Activated naive CD8-positive, alpha-beta T cell treated with anti-CD3 and anti-CD28 coated beads, Interleukin-2, amount 10 ng/mL, durations not matched to agents 7 days and 5 days (primary cell): ENCODE measurements at regions not wholly inside any gene's neighbourhood (a gene's known extent, or its start where the extent isn't known, plus 50 kb on each side); places are given as distances from the start of the nearest gene placed in this dataset.
A peak's percentile ranks its signal among the peaks of the same experiment; 100 is the strongest.

Experiments used
- ATAC-seq: fragments of 150-1000 bp; cut with Tn5 transposase; one replicate; pipeline ENCODE4 v1.10.0; 2021; ENCODE audit warnings: low read depth, moderate library complexity
- POLR2A ChIA-PET: fragments of 350-600 bp; sonication (Branson Sonifier 250); formaldehyde crosslinking; loops from one replicate; lab custom pipeline; 2021; ENCODE audit warnings: antibody characterized with exemption; lab: Charles Lee
- DNase-seq: peaks from one replicate; pipeline ENCODE4 v3.0.0; 2021
- H3K27ac Mint-ChIP-seq: one replicate; pipeline ENCODE4 v1.8.0; 2022; ENCODE audit warnings: mild to moderate bottlenecking, mixed read lengths
- H3K27me3 Mint-ChIP-seq: one replicate; pipeline ENCODE4 v1.8.0; 2022; ENCODE audit warnings: mild to moderate bottlenecking, moderate library complexity, mixed read lengths
- H3K36me3 Mint-ChIP-seq: one replicate; pipeline ENCODE4 v1.8.0; 2021; ENCODE audit warnings: mild to moderate bottlenecking, mixed read lengths
- H3K4me1 Mint-ChIP-seq: one replicate; pipeline ENCODE4 v1.8.0; 2021; ENCODE audit warnings: mixed read lengths
- H3K4me3 Mint-ChIP-seq: one replicate; pipeline ENCODE4 v1.8.0; 2022; ENCODE audit warnings: mild to moderate bottlenecking, moderate library complexity, mixed read lengths
- H3K9me3 Mint-ChIP-seq: one replicate; pipeline ENCODE4 v1.8.0; 2021; ENCODE audit warnings: mixed read lengths

GRCh38 chr6:16839631-16840179 is 78.4 kb upstream of the ATXN1 start:
- no peaks in the 10 kb centered on the region for H3K36me3 Mint-ChIP-seq

GRCh38 chr6:16837217-16837972 is 76.1 kb upstream of the ATXN1 start:
- Mint-ChIP-seq H3K4me3 (no peak overlapping the region), H3K27me3 (peaks cover 5% of the 10 kb centered on the region), H3K27ac (no peak overlapping the region), H3K4me1 (peaks cover 18% of the 10 kb centered on the region), H3K9me3 (peaks cover 3% of the 10 kb centered on the region), H3K36me3 (no peaks in the 10 kb centered on the region)
- POLR2A ChIA-PET = interaction anchor here (0.9 kb wide), 1 partner anchor 76 kb away, joined by 5 read pairs; the partner anchor contains the start of gene ATXN1
- ATAC-seq (peak; percentile 52), DNase-seq (no peak)

More at GRCh38 chr6:16839631-16840179, 78.4 kb upstream of the ATXN1 start:
- H3K4me1 Mint-ChIP-seq = peaks cover 18% of the 10 kb centered on the region
- POLR2A ChIA-PET = no interaction called here
- no peak overlapping the region for H3K4me3 Mint-ChIP-seq
- ATAC-seq (no peak), DNase-seq (no peak)
- H3K27ac Mint-ChIP-seq = no peak overlapping the region
- H3K9me3 Mint-ChIP-seq = peaks cover 3% of the 10 kb centered on the region
- H3K27me3 Mint-ChIP-seq = peaks cover 10% of the 10 kb centered on the region

- peaks cover 18% of the 10 kb centered on the region for H3K4me1 Mint-ChIP-seq
- peaks cover 6% of the 10 kb centered on the region for H3K27me3 Mint-ChIP-seq
- POLR2A ChIA-PET = no interaction called here
- ATAC-seq (peak; percentile 61), DNase-seq (no peak)
- H3K9me3 Mint-ChIP-seq = peaks cover 3% of the 10 kb centered on the region
- no peaks in the 10 kb centered on the region for H3K36me3 Mint-ChIP-seq
- H3K27ac Mint-ChIP-seq = peak overlapping the region; percentile 37
- peak overlapping the region; percentile 41 for H3K4me3 Mint-ChIP-seq
Observed at GRCh38 chr6:16836144-16836981, 75.1 kb upstream of the ATXN1 start.

GRCh38 chr6:16834242-16834641 is 73.0 kb upstream of the ATXN1 start:
- H3K27me3 Mint-ChIP-seq = peaks cover 5% of the 10 kb centered on the region
- ATAC-seq (no peak), DNase-seq (no peak)
- H3K36me3 Mint-ChIP-seq = no peaks in the 10 kb centered on the region
- POLR2A ChIA-PET = no interaction called here
- peaks cover 14% of the 10 kb centered on the region for H3K4me1 Mint-ChIP-seq
- H3K4me3 Mint-ChIP-seq = no peak overlapping the region
- no peaks in the 10 kb centered on the region for H3K9me3 Mint-ChIP-seq
- H3K27ac Mint-ChIP-seq = no peak overlapping the region

GRCh38 chr6:16832721-16833120 is 71.5 kb upstream of the ATXN1 start:
- Mint-ChIP-seq H3K4me1 (peaks cover 19% of the 10 kb centered on the region), H3K27me3 (peaks cover 5% of the 10 kb centered on the region), H3K9me3 (no peaks in the 10 kb centered on the region), H3K36me3 (no peaks in the 10 kb centered on the region), H3K4me3 (no peak overlapping the region), H3K27ac (no peak overlapping the region)
- DNase-seq (no peak), ATAC-seq (no peak)
- POLR2A ChIA-PET = no interaction called here

GRCh38 chr6:16832043-16832567 is 70.8 kb upstream of the ATXN1 start:
- POLR2A ChIA-PET = no interaction called here

GRCh38 chr6:16831136-16831535 is 69.9 kb upstream of the ATXN1 start:
- H3K36me3 Mint-ChIP-seq = no peaks in the 10 kb centered on the region
- POLR2A ChIA-PET = no interaction called here
- H3K4me3 Mint-ChIP-seq = no peak overlapping the region
- no peaks in the 10 kb centered on the region for H3K9me3 Mint-ChIP-seq
- DNase-seq (no peak), ATAC-seq (no peak)
- H3K27ac Mint-ChIP-seq = no peak overlapping the region
- H3K27me3 Mint-ChIP-seq = peaks cover 5% of the 10 kb centered on the region
- peaks cover 9% of the 10 kb centered on the region for H3K4me1 Mint-ChIP-seq

More at GRCh38 chr6:16832043-16832567, 70.8 kb upstream of the ATXN1 start:
- H3K4me1 Mint-ChIP-seq = peaks cover 16% of the 10 kb centered on the region
- no peaks in the 10 kb centered on the region for H3K36me3 Mint-ChIP-seq
- H3K27me3 Mint-ChIP-seq = peaks cover 5% of the 10 kb centered on the region
- H3K4me3 Mint-ChIP-seq = no peak overlapping the region
- no peak for ATAC-seq
- no peak for DNase-seq
- no peaks in the 10 kb centered on the region for H3K9me3 Mint-ChIP-seq
- no peak overlapping the region for H3K27ac Mint-ChIP-seq

- no peak for DNase-seq
- peaks cover 9% of the 10 kb centered on the region for H3K4me1 Mint-ChIP-seq
- no peaks in the 10 kb centered on the region for H3K9me3 Mint-ChIP-seq
- H3K27ac Mint-ChIP-seq = no peak overlapping the region
- H3K36me3 Mint-ChIP-seq = no peaks in the 10 kb centered on the region
- POLR2A ChIA-PET = no interaction called here
- ATAC-seq = no peak
- no peak overlapping the region for H3K4me3 Mint-ChIP-seq
- H3K27me3 Mint-ChIP-seq = peaks cover 9% of the 10 kb centered on the region
Observed at GRCh38 chr6:16828058-16828457, 66.8 kb upstream of the ATXN1 start.

- Mint-ChIP-seq H3K27ac (no peak overlapping the region), H3K27me3 (peaks cover 14% of the 10 kb centered on the region), H3K36me3 (no peaks in the 10 kb centered on the region), H3K4me1 (peaks cover 9% of the 10 kb centered on the region), H3K9me3 (no peaks in the 10 kb centered on the region), H3K4me3 (no peak overlapping the region)
- DNase-seq (no peak), ATAC-seq (peak; percentile 33)
- POLR2A ChIA-PET = interaction anchor here (0.7 kb wide), 1 partner anchor 63 kb away, joined by 3 read pairs; no protein-coding TSS in a partner anchor
Observed at GRCh38 chr6:16827627-16828026, 66.4 kb upstream of the ATXN1 start.

GRCh38 chr6:16825784-16826183 is 64.5 kb upstream of the ATXN1 start:
- Mint-ChIP-seq H3K27me3 (peaks cover 19% of the 10 kb centered on the region), H3K27ac (no peak overlapping the region), H3K9me3 (no peaks in the 10 kb centered on the region), H3K4me3 (no peak overlapping the region), H3K4me1 (peaks cover 9% of the 10 kb centered on the region), H3K36me3 (no peaks in the 10 kb centered on the region)
- POLR2A ChIA-PET = no interaction called here
- ATAC-seq (no peak), DNase-seq (no peak)

GRCh38 chr6:16824845-16825685 is 63.8 kb upstream of the ATXN1 start:
- no peak overlapping the region for H3K4me3 Mint-ChIP-seq
- peaks cover 9% of the 10 kb centered on the region for H3K4me1 Mint-ChIP-seq
- H3K36me3 Mint-ChIP-seq = peaks cover 2% of the 10 kb centered on the region
- ATAC-seq = no peak
- H3K27ac Mint-ChIP-seq = no peak overlapping the region
- no peak for DNase-seq
- POLR2A ChIA-PET = no interaction called here
- peaks cover 22% of the 10 kb centered on the region for H3K27me3 Mint-ChIP-seq
- no peaks in the 10 kb centered on the region for H3K9me3 Mint-ChIP-seq

- POLR2A ChIA-PET = no interaction called here
- peaks cover 2% of the 10 kb centered on the region for H3K36me3 Mint-ChIP-seq
- H3K27me3 Mint-ChIP-seq = peaks cover 25% of the 10 kb centered on the region
- no peak for ATAC-seq
- H3K9me3 Mint-ChIP-seq = no peaks in the 10 kb centered on the region
- no peak overlapping the region for H3K4me3 Mint-ChIP-seq
- no peak overlapping the region for H3K27ac Mint-ChIP-seq
- H3K4me1 Mint-ChIP-seq = peaks cover 9% of the 10 kb centered on the region
- no peak for DNase-seq
Observed at GRCh38 chr6:16823718-16824352, 62.6 kb upstream of the ATXN1 start.
